Natural killer cell (primary cell): ENCODE measurements at regions not wholly inside any gene's neighbourhood (a gene's known extent, or its start where the extent isn't known, plus 50 kb on each side); places are given as distances from the start of the nearest gene placed in this dataset.

Source experiments
- ATAC-seq, 3 donors: fragments of 150-1000 bp in 2 of 3; fragments of 200-7000 bp in 1 of 3; cut with Tn5 transposase; 1 replicate in 1 of 3; 2 replicates in 2 of 3; pipeline ENCODE4 v1.10.0; 2021; ENCODE audit warnings: mild to moderate bottlenecking in 2 of 3, moderate library complexity in 2 of 3
- DNase-seq, 2 donors: peaks; one replicate each; pipeline versions ENCODE4 v3.0.0 to v3.0.0-alpha.2; 2013 to 2021; ENCODE audit warnings: mixed read lengths in 1 of 2
- H3K27ac ChIP-seq: one replicate; pipeline ENCODE4 v1.5.1; 2013; ENCODE audit warnings: mild to moderate bottlenecking, low read length
- H3K27me3 ChIP-seq: one replicate; pipeline ENCODE4 v1.6.1; 2013; ENCODE audit warnings: low read length; ENCODE audit not compliant: control insufficient read depth, insufficient read depth
- H3K36me3 ChIP-seq: one replicate; pipeline ENCODE4 v1.6.1; 2013; ENCODE audit warnings: low read length; ENCODE audit not compliant: control insufficient read depth, insufficient read depth
- H3K4me1 ChIP-seq: one replicate; pipeline ENCODE4 v1.6.1; 2013; ENCODE audit warnings: low read length; ENCODE audit not compliant: control insufficient read depth, insufficient read depth
- H3K4me3 ChIP-seq: one replicate; pipeline ENCODE4 v1.5.1; 2013; ENCODE audit warnings: low read length
- H3K9me3 ChIP-seq: one replicate; pipeline ENCODE4 v1.6.1; 2013; ENCODE audit warnings: low read length; ENCODE audit not compliant: control insufficient read depth, insufficient read depth
- H3K27ac Mint-ChIP-seq, 2 donors: one replicate each; pipeline ENCODE4 v1.8.0; 2022; ENCODE audit warnings: mild to moderate bottlenecking in 2 of 2, mixed read lengths in 2 of 2, moderate library complexity in 1 of 2
- H3K27me3 Mint-ChIP-seq, 2 donors: one replicate each; pipeline ENCODE4 v1.8.0; 2022; ENCODE audit warnings: low read depth in 2 of 2, mixed read lengths in 2 of 2
- H3K36me3 Mint-ChIP-seq: one replicate; pipeline ENCODE4 v1.8.0; 2022; ENCODE audit warnings: mixed read lengths
- H3K4me1 Mint-ChIP-seq, 2 donors: one replicate each; pipeline ENCODE4 v1.8.0; 2022; ENCODE audit warnings: mixed read lengths in 2 of 2
- H3K4me3 Mint-ChIP-seq: one replicate; pipeline ENCODE4 v1.8.0; 2022; ENCODE audit warnings: mild to moderate bottlenecking, moderate library complexity, mixed read lengths
- H3K9me3 Mint-ChIP-seq, 2 donors: one replicate each; pipeline ENCODE4 v1.8.0; 2022; ENCODE audit warnings: mixed read lengths in 2 of 2
- CTCF ChIP-seq: fragments of 200-600 bp; IDR thresholded peaks from one replicate; pipeline ENCODE4 v1.8.0; 2022; ENCODE audit warnings: antibody characterized with exemption
- WGBS: methylation state at CpG from one replicate; pipeline ENCODE4 v1.1.7; 2013; ENCODE audit warnings: missing lambda C conversion rate; ENCODE audit not compliant: insufficient coverage; 5-methylcytosine and 5-hydroxymethylcytosine counted together
- intact Hi-C: fragments of 100-400 bp; cut with micrococcal nuclease; formaldehyde crosslinking; loops from one replicate; pipeline ENCODE4 v1.14.2; 2022

DNA sequence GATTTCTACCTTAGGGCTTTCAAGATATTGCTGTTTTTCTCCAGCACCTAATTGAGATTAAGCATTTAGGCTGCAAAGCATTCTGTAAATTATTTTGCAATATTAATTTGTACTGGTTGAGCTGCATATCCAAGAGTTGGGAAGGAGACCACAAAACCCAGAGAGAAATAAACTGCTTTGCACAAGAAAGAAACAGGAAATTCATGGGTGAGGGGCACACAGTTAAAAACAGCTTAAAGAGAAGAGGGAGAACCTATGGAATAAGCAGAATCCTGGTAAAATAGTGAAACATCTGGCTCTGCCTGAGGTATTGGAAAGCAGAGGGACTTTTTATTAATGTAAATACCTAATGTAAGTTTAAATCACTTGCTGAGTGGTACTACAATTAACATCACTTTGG is 243.0 kb downstream of the TMEM167A start:
- no peak for DNase-seq
- Mint-ChIP-seq H3K4me1 (no peaks in the 10 kb centered on the region), H3K27ac (no peak overlapping the region), H3K4me3 (no peak overlapping the region), H3K27me3 (peaks cover 0 to 2% of the 10 kb centered on the region in 2 donors), H3K36me3 (no peaks in the 10 kb centered on the region), H3K9me3 (no peaks in the 10 kb centered on the region)
- no peak overlapping the region for H3K27ac ChIP-seq
- H3K27me3 ChIP-seq, result no peaks in the 10 kb centered on the region
- ATAC-seq, result no peak
- no peak overlapping the region for H3K4me3 ChIP-seq
- intact Hi-C loops, result no loop called here
- H3K36me3 ChIP-seq, result no peaks in the 10 kb centered on the region
- TF ChIP-seq CTCF, result no peak
- H3K4me1 ChIP-seq, result no peaks in the 10 kb centered on the region
- peaks cover 6% of the 10 kb centered on the region for H3K9me3 ChIP-seq

DNA sequence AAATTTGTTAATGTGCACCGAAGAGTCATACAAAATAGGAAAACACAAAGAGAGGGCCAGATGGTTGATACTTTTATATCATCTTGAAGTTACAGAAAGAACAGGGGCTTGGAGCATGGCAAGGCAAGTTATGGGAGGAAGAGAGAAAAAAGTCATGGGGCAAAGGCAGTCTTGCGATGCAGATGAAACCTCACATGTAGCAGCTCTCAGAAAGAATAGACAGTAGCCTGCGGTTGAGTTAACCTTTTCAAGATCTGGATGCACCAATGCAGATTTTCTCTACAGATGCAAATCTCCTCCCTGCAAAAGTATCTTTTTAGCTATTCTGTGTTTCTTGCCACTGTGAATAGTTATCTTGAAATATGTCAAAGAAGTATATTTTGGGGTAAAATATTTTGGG is 243.9 kb downstream of the TMEM167A start:
- Histone ChIP-seq H3K4me1 (no peaks in the 10 kb centered on the region), H3K27ac (no peak overlapping the region), H3K36me3 (no peaks in the 10 kb centered on the region), H3K4me3 (no peak overlapping the region), H3K27me3 (no peaks in the 10 kb centered on the region), H3K9me3 (peaks cover 6% of the 10 kb centered on the region)
- Mint-ChIP-seq H3K4me1 (no peaks in the 10 kb centered on the region), H3K36me3 (no peaks in the 10 kb centered on the region), H3K9me3 (no peaks in the 10 kb centered on the region), H3K27me3 (peaks cover 0 to 2% of the 10 kb centered on the region in 2 donors), H3K27ac (no peak overlapping the region), H3K4me3 (no peak overlapping the region)
- no peak for ATAC-seq
- intact Hi-C loops, result no loop called here
- 90% methylated on average over 3 of the region's 3 CpGs for WGBS
- TF ChIP-seq CTCF, result no peak
- DNase-seq, result no peak

- H3K4me3 ChIP-seq, result no peak overlapping the region
- intact Hi-C loops, result no loop called here
- H3K27me3 ChIP-seq, result no peaks in the 10 kb centered on the region
- H3K36me3 Mint-ChIP-seq, result no peaks in the 10 kb centered on the region
- H3K9me3 Mint-ChIP-seq, result no peaks in the 10 kb centered on the region
- no peaks in the 10 kb centered on the region for H3K4me1 Mint-ChIP-seq
- no peaks in the 10 kb centered on the region for H3K36me3 ChIP-seq
- no peaks in the 10 kb centered on the region for H3K4me1 ChIP-seq
- no peak for ATAC-seq
- DNase-seq, result no peak
- H3K27ac ChIP-seq, result no peak overlapping the region
- H3K9me3 ChIP-seq, result peaks cover 6% of the 10 kb centered on the region
- 88% methylated on average over 1 of the region's 2 CpGs for WGBS
- TF ChIP-seq CTCF, result no peak
- H3K27ac Mint-ChIP-seq, result no peak overlapping the region
- no peak overlapping the region for H3K4me3 Mint-ChIP-seq
- H3K27me3 Mint-ChIP-seq, result peaks cover 0 to 2% of the 10 kb centered on the region in 2 donors
Observed at GRCh38 chr5:82832445-82832844, 244.7 kb downstream of the TMEM167A start.

DNA sequence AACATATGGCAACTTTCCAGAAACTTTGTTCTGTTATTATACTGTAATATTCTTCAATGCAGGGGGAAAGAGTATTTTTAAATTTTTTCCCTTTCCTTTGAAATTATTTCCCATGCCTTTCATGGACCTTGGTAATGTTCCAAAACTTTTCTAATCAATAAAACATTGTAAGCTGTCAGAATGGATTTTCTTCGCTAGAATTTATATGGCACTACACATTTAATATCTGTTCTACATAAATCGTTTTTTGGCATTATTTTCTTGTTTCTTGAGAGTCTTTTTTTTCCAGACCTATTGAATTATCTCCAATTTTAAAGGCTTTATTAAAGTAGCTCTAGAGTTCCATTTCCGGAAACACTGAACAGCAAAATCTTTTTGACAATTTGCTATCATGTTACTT is 249.0 kb downstream of the TMEM167A start:
- no peaks in the 10 kb centered on the region for H3K36me3 Mint-ChIP-seq
- no peak for TF ChIP-seq CTCF
- H3K27ac ChIP-seq, result no peak overlapping the region
- H3K4me1 ChIP-seq, result no peaks in the 10 kb centered on the region
- WGBS, result 88% methylated on average over 1 of the region's 3 CpGs
- intact Hi-C loops, result no loop called here
- no peaks in the 10 kb centered on the region for H3K27me3 ChIP-seq
- no peak overlapping the region for H3K4me3 ChIP-seq
- no peak overlapping the region for H3K4me3 Mint-ChIP-seq
- no peak for DNase-seq
- no peaks in the 10 kb centered on the region for H3K4me1 Mint-ChIP-seq
- no peak for ATAC-seq
- no peaks in the 10 kb centered on the region for H3K9me3 Mint-ChIP-seq
- no peaks in the 10 kb centered on the region for H3K9me3 ChIP-seq
- no peaks in the 10 kb centered on the region for H3K36me3 ChIP-seq
- H3K27ac Mint-ChIP-seq, result no peak overlapping the region
- H3K27me3 Mint-ChIP-seq, result peaks cover 0 to 2% of the 10 kb centered on the region in 2 donors
